Fibroblast of the aortic adventitia (primary cell): ENCODE measurements at regions not wholly inside any gene's neighbourhood (a gene's known extent, or its start where the extent isn't known, plus 50 kb on each side); places are given as distances from the start of the nearest gene placed in this dataset.
A peak's percentile ranks its signal among the peaks of the same experiment; 100 is the strongest.

Experiments used
- DNase-seq: peaks from one replicate; pipeline ENCODE4 v3.0.0-alpha.2; 2010; ENCODE audit warnings: low read depth
- H3K4me3 ChIP-seq: 2 replicates; pipeline ENCODE4 v1.5.1; 2011; ENCODE audit warnings: low read depth, mild to moderate bottlenecking, control low read depth, low read length, moderate library complexity
- CTCF ChIP-seq: IDR thresholded peaks from 2 replicates; pipeline ENCODE4 v1.5.1; 2011; ENCODE audit warnings: mild to moderate bottlenecking, low read length, control low read depth, inconsistent platforms; ENCODE audit not compliant: insufficient read depth

- no peak for DNase-seq
- no peak for TF ChIP-seq CTCF
These were observed 907.6 kb downstream of the TFAP2A start for GRCh38 chr6:9507136-9507895.

GRCh38 chr6:9504191-9504590 is 910.7 kb downstream of the TFAP2A start:
- TF ChIP-seq CTCF: no peak
- H3K4me3 ChIP-seq: no peak overlapping the region
- no peak for DNase-seq

More at GRCh38 chr6:9507136-9507895, 907.6 kb downstream of the TFAP2A start:
- H3K4me3 ChIP-seq: no peak overlapping the region

GRCh38 chr6:9503111-9503761 is 911.6 kb downstream of the TFAP2A start:
- no peak for TF ChIP-seq CTCF
- no peak overlapping the region for H3K4me3 ChIP-seq
- DNase-seq: peak; percentile 89

GRCh38 chr6:9499709-9500108 is 915.2 kb downstream of the TFAP2A start:
- DNase-seq: no peak
- H3K4me3 ChIP-seq: no peak overlapping the region
- TF ChIP-seq CTCF: no peak

GRCh38 chr6:9496837-9497236 is 918.0 kb downstream of the TFAP2A start:
- no peak for DNase-seq
- TF ChIP-seq CTCF: no peak

GRCh38 chr6:9494864-9495263 is 920.0 kb downstream of the TFAP2A start:
- TF ChIP-seq CTCF: no peak
- no peak overlapping the region for H3K4me3 ChIP-seq
- DNase-seq: peak; percentile 82

More at GRCh38 chr6:9496837-9497236, 918.0 kb downstream of the TFAP2A start:
- H3K4me3 ChIP-seq: no peak overlapping the region

GRCh38 chr6:9492790-9493189 is 922.1 kb downstream of the TFAP2A start:
- TF ChIP-seq CTCF: no peak
- DNase-seq: no peak
- no peak overlapping the region for H3K4me3 ChIP-seq
